ENCODE measurements at regions not wholly inside any gene's neighbourhood (a gene's known extent, or its start where the extent isn't known, plus 50 kb on each side); places are given as distances from the start of the nearest gene placed in this dataset.

DNA sequence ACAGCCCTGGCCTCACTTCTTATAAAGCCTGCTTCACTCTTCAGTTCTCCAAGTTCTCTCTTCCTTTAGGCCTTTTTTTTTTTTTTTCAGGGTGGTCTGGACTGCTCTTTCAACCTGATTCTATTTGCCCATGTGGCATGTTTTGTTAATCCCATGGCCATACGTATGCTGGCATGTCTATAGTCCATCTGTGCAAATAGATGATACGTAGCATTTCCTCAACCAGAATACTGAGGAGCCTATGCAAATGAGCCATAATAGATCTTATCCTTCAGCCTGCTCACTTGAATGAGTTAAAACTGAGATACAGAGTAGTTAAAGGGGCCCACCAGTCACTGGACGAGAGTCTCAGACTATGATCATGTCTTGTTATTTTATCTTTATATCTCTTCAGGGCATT is 265.2 kb upstream of the CXCR4 start:
- no peak for TF ChIP-seq TAF1 (IDR thresholded peaks at IDR 0.05; ENCODE audit: borderline replicate concordance, insufficient read depth, low read length)
- TF ChIP-seq, protein P1, sequence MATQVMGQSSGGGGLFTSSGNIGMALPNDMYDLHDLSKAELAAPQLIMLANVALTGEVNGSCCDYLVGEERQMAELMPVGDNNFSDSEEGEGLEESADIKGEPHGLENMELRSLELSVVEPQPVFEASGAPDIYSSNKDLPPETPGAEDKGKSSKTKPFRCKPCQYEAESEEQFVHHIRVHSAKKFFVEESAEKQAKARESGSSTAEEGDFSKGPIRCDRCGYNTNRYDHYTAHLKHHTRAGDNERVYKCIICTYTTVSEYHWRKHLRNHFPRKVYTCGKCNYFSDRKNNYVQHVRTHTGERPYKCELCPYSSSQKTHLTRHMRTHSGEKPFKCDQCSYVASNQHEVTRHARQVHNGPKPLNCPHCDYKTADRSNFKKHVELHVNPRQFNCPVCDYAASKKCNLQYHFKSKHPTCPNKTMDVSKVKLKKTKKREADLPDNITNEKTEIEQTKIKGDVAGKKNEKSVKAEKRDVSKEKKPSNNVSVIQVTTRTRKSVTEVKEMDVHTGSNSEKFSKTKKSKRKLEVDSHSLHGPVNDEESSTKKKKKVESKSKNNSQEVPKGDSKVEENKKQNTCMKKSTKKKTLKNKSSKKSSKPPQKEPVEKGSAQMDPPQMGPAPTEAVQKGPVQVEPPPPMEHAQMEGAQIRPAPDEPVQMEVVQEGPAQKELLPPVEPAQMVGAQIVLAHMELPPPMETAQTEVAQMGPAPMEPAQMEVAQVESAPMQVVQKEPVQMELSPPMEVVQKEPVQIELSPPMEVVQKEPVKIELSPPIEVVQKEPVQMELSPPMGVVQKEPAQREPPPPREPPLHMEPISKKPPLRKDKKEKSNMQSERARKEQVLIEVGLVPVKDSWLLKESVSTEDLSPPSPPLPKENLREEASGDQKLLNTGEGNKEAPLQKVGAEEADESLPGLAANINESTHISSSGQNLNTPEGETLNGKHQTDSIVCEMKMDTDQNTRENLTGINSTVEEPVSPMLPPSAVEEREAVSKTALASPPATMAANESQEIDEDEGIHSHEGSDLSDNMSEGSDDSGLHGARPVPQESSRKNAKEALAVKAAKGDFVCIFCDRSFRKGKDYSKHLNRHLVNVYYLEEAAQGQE (IDR thresholded peaks at IDR 0.05; ENCODE audit: insufficient read depth in 1 of 2, low read depth in 2 of 2, low read length in 2 of 2) = no peak
- no peak for TF ChIP-seq POLR2AphosphoS5 (IDR thresholded peaks at IDR 0.05; ENCODE audit: low read depth, low read length)
- no peak for TF ChIP-seq FOXP2 (optimal IDR thresholded peaks at IDR 0.05; ENCODE audit: borderline replicate concordance, extremely low read depth, extremely low read length, insufficient read depth)
- no peak for TF ChIP-seq SIN3A (IDR thresholded peaks at IDR 0.05; ENCODE audit: borderline replicate concordance, insufficient read depth, low read length)

DNA sequence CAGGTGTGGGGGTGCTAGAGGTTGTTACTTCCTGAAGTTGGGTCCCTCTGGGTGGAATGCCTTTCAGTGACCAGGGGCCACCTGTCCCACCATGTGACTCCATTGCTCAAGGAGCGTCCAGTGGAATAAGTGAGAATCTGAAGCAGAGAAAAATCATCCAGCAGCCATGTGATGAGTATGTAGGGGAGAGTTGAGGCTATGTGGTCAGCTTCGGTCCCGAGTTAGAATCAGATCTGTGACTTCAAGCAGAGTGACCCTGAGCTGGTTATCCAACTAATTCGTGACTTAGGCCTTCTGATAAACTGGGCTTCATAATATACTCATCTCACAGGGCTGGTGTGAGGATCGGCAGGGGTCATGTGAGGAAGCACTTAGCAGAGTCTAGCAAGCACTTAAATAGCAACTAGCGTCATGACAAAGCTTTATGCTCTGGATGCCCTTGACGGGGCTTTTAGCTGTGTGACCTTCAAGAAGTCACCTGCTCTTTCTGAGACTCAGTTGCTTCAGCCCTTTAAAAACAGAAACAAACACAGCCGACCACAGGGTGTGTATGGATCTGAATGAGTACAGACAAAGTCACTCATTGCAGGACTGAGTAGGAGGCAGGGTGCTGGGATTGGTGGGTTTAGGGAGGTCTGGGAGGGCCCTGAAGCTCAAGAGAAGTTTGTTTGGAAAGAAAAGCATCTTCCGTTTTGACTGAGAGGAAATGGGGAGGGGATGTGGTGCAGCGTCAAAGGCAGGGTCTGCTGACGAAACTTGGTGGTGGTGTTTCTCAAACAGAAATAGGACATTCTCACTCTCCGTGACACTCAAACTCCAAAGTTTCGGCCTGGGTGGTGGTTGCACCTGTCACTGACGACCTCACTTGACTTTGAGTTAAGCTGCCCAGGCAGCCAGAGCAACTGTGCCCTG is 264.0 kb upstream of the CXCR4 start:
- TF ChIP-seq POLR2AphosphoS5 (IDR thresholded peaks at IDR 0.05; ENCODE audit: low read depth, low read length) (no peak), FOXP2 (optimal IDR thresholded peaks at IDR 0.05; ENCODE audit: borderline replicate concordance, extremely low read depth, extremely low read length, insufficient read depth) (no peak), SIN3A (IDR thresholded peaks at IDR 0.05; ENCODE audit: borderline replicate concordance, insufficient read depth, low read length) (no peak), TAF1 (IDR thresholded peaks at IDR 0.05; ENCODE audit: borderline replicate concordance, insufficient read depth, low read length) (no peak)
- TF ChIP-seq, protein P1 (IDR thresholded peaks at IDR 0.05; ENCODE audit: insufficient read depth in 1 of 2, low read depth in 2 of 2, low read length in 2 of 2) = no peak

DNA sequence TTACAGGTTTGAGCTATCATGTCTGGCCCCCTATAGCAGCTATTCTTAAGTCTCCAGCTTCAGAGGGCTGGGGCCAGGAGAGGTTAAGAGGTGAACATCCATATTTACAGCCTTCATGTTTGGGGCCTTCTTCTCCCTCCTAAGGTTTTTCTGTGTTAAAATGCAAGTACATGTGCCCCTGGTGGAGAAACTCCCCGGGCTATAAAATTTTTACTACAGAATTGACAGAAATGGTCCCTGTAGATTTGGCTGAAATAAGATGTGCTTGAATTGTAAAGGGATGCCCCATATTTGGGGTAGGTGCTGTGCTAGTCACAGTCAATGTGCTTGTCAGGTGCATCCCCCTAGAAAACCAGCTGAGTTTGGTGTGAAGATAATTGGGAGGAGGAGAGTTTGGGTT is 263.3 kb upstream of the CXCR4 start:
- TF ChIP-seq TAF1 (IDR thresholded peaks at IDR 0.05; ENCODE audit: borderline replicate concordance, insufficient read depth, low read length) = no peak
- no peak for TF ChIP-seq SIN3A (IDR thresholded peaks at IDR 0.05; ENCODE audit: borderline replicate concordance, insufficient read depth, low read length)
- TF ChIP-seq, protein P1 (IDR thresholded peaks at IDR 0.05; ENCODE audit: insufficient read depth in 1 of 2, low read depth in 2 of 2, low read length in 2 of 2) = no peak
- TF ChIP-seq FOXP2 (optimal IDR thresholded peaks at IDR 0.05; ENCODE audit: borderline replicate concordance, extremely low read depth, extremely low read length, insufficient read depth) = no peak
- TF ChIP-seq POLR2AphosphoS5 (IDR thresholded peaks at IDR 0.05; ENCODE audit: low read depth, low read length) = no peak

DNA sequence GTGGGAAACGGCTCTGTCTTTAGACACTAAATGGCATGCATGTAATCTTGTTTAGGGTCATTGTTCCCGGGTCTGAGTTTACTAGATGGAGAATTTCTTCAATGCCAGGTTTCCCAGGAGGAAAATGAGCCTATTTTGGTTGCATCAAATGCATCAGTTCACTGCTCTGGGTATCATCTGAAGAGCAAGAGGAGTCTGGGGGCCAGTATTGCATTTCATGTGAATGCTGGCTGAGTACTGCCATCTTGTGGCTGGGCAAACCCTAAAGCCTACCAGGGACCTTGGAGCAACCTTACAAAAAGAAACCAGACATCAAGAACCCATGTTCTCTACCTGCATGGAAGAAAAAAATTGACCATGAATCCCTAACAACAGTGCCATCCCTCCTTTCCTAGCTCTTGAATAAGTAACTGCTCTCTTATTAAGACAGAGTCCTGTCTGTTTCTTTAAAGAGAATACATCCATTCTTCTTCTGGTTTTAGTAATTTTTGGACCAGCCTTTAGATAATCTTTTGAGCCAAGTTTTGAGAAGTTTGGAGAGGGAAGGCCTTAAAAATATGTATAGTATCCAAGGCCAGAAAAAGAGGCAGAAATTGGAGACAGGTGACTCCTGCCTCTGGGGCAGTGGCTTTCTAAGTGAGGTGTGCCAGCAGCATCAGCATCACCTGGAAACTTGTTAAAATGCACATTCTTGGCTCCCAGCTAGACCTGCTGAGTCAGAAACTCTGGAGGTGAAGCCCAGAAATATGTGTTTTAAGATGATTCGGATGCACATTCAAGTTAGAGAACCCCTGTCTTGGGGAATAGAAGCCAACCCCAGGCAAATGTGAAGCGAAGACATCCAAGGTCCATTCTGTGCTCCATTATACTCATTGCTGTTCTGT is 261.0 kb upstream of the CXCR4 start:
- TF ChIP-seq POLR2AphosphoS5 (IDR thresholded peaks at IDR 0.05; ENCODE audit: low read depth, low read length) = no peak
- TF ChIP-seq SIN3A (IDR thresholded peaks at IDR 0.05; ENCODE audit: borderline replicate concordance, insufficient read depth, low read length) = no peak
- no peak for TF ChIP-seq TAF1 (IDR thresholded peaks at IDR 0.05; ENCODE audit: borderline replicate concordance, insufficient read depth, low read length)
